IMR-90 (cell line): ENCODE measurements at regions not wholly inside any gene's neighbourhood (a gene's known extent, or its start where the extent isn't known, plus 50 kb on each side); places are given as distances from the start of the nearest gene placed in this dataset.

ENCODE experiments used
- ATAC-seq: fragments of 200-7000 bp; cut with Tn5 transposase; 2 replicates; pipeline ENCODE4 v1.9.1; 2020; ENCODE audit warnings: low read depth, mild to moderate bottlenecking, moderate library complexity
- BruUV-seq: library from RNA; stranded (reverse); fragments of 400-500 nt; replicated peaks from 2 replicates; lab custom pipeline; 2021; lab: Mats Ljungman, UMichigan
- CTCF ChIA-PET: fragments of 300-600 bp; formaldehyde crosslinking; extraction: SDS; loops from one replicate; lab custom pipeline; 2021; ENCODE audit warnings: antibody characterized with exemption; lab: Yijun Ruan, JAX
- POLR2A ChIA-PET: fragments of 300-600 bp; sonication (Branson Sonifier 250); formaldehyde crosslinking; loops from one replicate; lab custom pipeline; 2022; ENCODE audit warnings: antibody characterized with exemption; ENCODE audit not compliant: unreplicated experiment; lab: Charles Lee
- DNase-seq: peaks from one replicate; pipeline ENCODE4 v3.0.0; 2013
- H2AFZ ChIP-seq: replicated peaks from 2 replicates; pipeline ENCODE3; 2013; ENCODE audit warnings: low read length, mild to moderate bottlenecking; ENCODE audit not compliant: poor library complexity
- H2AK5ac ChIP-seq: 2 replicates; pipeline ENCODE4 v1.6.1; 2013; ENCODE audit warnings: low read depth, low read length, inconsistent platforms
- H2AK9ac ChIP-seq: replicated peaks from 2 replicates; pipeline ENCODE3; 2013; ENCODE audit warnings: mild to moderate bottlenecking, low read depth, low read length, moderate library complexity; ENCODE audit not compliant: poor library complexity
- H2BK120ac ChIP-seq: 2 replicates; pipeline ENCODE4 v1.6.1; 2013; ENCODE audit warnings: low read depth, low read length, inconsistent platforms
- H2BK15ac ChIP-seq: 3 replicates; pipeline ENCODE4 v1.6.1; 2013; ENCODE audit warnings: low read depth, low read length, inconsistent platforms
- H2BK20ac ChIP-seq: 2 replicates; pipeline ENCODE4 v1.6.1; 2013; ENCODE audit warnings: low read depth, mild to moderate bottlenecking, inconsistent platforms, low read length, moderate library complexity
- H2BK5ac ChIP-seq: 2 replicates; pipeline ENCODE4 v1.6.1; 2013; ENCODE audit warnings: mild to moderate bottlenecking, low read depth, low read length, inconsistent platforms; ENCODE audit not compliant: poor library complexity, severe bottlenecking
- H3K14ac ChIP-seq: replicated peaks from 2 replicates; pipeline ENCODE4 v1.6.1; 2013; ENCODE audit warnings: low read depth, low read length, inconsistent platforms
- H3K18ac ChIP-seq: 2 replicates; pipeline ENCODE4 v1.6.1; 2013; ENCODE audit warnings: low read depth, low read length, control low read depth
- H3K23ac ChIP-seq: 2 replicates; pipeline ENCODE4 v1.6.1; 2013; ENCODE audit warnings: low read depth, low read length, inconsistent platforms
- H3K27ac ChIP-seq: 2 replicates; pipeline ENCODE4 v1.5.1; 2013; ENCODE audit warnings: mild to moderate bottlenecking, control low read depth, low read length; ENCODE audit not compliant: insufficient read depth
- H3K27me3 ChIP-seq: 2 replicates; pipeline ENCODE4 v1.6.1; 2013; ENCODE audit warnings: low read length; ENCODE audit not compliant: control insufficient read depth, insufficient read depth
- H3K36me3 ChIP-seq: 2 replicates; pipeline ENCODE4 v1.6.1; 2013; ENCODE audit warnings: low read length, mixed read lengths; ENCODE audit not compliant: control insufficient read depth, insufficient read depth
- H3K4ac ChIP-seq: 2 replicates; pipeline ENCODE4 v1.6.1; 2013; ENCODE audit warnings: low read depth, low read length, inconsistent platforms
- H3K4me1 ChIP-seq: 2 replicates; pipeline ENCODE4 v1.6.1; 2013; ENCODE audit warnings: low read length, mixed read lengths; ENCODE audit not compliant: control insufficient read depth, insufficient read depth
- H3K4me2 ChIP-seq: 2 replicates; pipeline ENCODE4 v1.6.1; 2013; ENCODE audit warnings: low read depth, mild to moderate bottlenecking, control low read depth, low read length, moderate library complexity
- H3K4me3 ChIP-seq: 2 replicates; pipeline ENCODE4 v1.5.1; 2013; ENCODE audit warnings: low read depth, mild to moderate bottlenecking, control low read depth, low read length, moderate library complexity; ENCODE audit not compliant: insufficient read depth
- H3K56ac ChIP-seq: 2 replicates; pipeline ENCODE4 v1.6.1; 2013; ENCODE audit warnings: low read length, inconsistent platforms; ENCODE audit not compliant: insufficient read depth; ENCODE audit errors: extremely low read depth
- H3K79me1 ChIP-seq, 2 experiments: 2 replicates each; pipeline ENCODE4 v1.6.1; 2013; ENCODE audit warnings: low read length in 2 of 2, inconsistent platforms in 1 of 2, low read depth in 1 of 2
- H3K9ac ChIP-seq: 2 replicates; pipeline ENCODE4 v1.6.1; 2013; ENCODE audit warnings: low read depth, low read length, control low read depth
- H3K9me1 ChIP-seq: 2 replicates; pipeline ENCODE4 v1.6.1; 2013; ENCODE audit warnings: low read length, inconsistent platforms; ENCODE audit not compliant: insufficient read depth
- H3K9me3 ChIP-seq: 2 replicates; pipeline ENCODE4 v1.6.1; 2013; ENCODE audit warnings: low read length; ENCODE audit not compliant: control insufficient read depth, insufficient read depth
- H4K20me1 ChIP-seq: 2 replicates; pipeline ENCODE4 v1.6.1; 2013; ENCODE audit warnings: low read length, inconsistent platforms; ENCODE audit not compliant: insufficient read depth
- H4K5ac ChIP-seq: 2 replicates; pipeline ENCODE4 v1.6.1; 2013; ENCODE audit warnings: mild to moderate bottlenecking, low read depth, low read length, control low read depth
- H4K8ac ChIP-seq, 2 experiments: 2 replicates each; pipeline ENCODE4 v1.6.1; 2013; ENCODE audit warnings: low read depth in 2 of 2, low read length in 2 of 2, control low read depth in 1 of 2, inconsistent platforms in 1 of 2
- H4K91ac ChIP-seq: 2 replicates; pipeline ENCODE4 v1.6.1; 2013; ENCODE audit warnings: low read depth, low read length, inconsistent platforms; ENCODE audit not compliant: insufficient read depth
- BHLHE40 ChIP-seq: fragments of 150-350 bp; IDR thresholded peaks from 2 replicates; pipeline ENCODE4 v1.6.1; 2016; ENCODE audit warnings: mild to moderate bottlenecking, low read depth, low read length
- CEBPB ChIP-seq: IDR thresholded peaks from 2 replicates; pipeline ENCODE4 v1.6.1; 2012; ENCODE audit warnings: low read depth, low read length, improper control_type of control experiment
- CHD1 ChIP-seq: IDR thresholded peaks from 2 replicates; pipeline ENCODE4 v1.6.1; 2012; ENCODE audit warnings: low read depth, low read length, improper control_type of control experiment
- CTCF ChIP-seq: conservative IDR thresholded peaks from 2 replicates; pipeline ENCODE4 v1.5.1; 2012; ENCODE audit warnings: mild to moderate bottlenecking, low read depth, low read length, improper control_type of control experiment
- FOS ChIP-seq: fragments of 150-350 bp; IDR thresholded peaks from 2 replicates; pipeline ENCODE4 v1.6.1; 2016; ENCODE audit warnings: low read depth, low read length
- MAFK ChIP-seq: IDR thresholded peaks from 2 replicates; pipeline ENCODE4 v1.6.1; 2012; ENCODE audit warnings: low read depth, low read length, improper control_type of control experiment
- MAZ ChIP-seq: IDR thresholded peaks from 2 replicates; pipeline ENCODE4 v1.6.1; 2012; ENCODE audit warnings: low read depth, mild to moderate bottlenecking, low read length, improper control_type of control experiment, moderate library complexity, borderline replicate concordance
- MXI1 ChIP-seq: IDR thresholded peaks from 2 replicates; pipeline ENCODE4 v1.6.1; 2012; ENCODE audit warnings: low read depth, mild to moderate bottlenecking, low read length, moderate library complexity, borderline replicate concordance
- NFE2L2 ChIP-seq: fragments of 150-350 bp; IDR thresholded peaks from 2 replicates; pipeline ENCODE4 v1.6.1; 2016; ENCODE audit warnings: low read depth, mild to moderate bottlenecking, low read length
- POLR2A ChIP-seq: IDR thresholded peaks from 2 replicates; pipeline ENCODE4 v1.6.1; 2012; ENCODE audit warnings: mild to moderate bottlenecking, low read depth, low read length
- RCOR1 ChIP-seq: IDR thresholded peaks from 2 replicates; pipeline ENCODE4 v1.6.1; 2012; ENCODE audit warnings: mild to moderate bottlenecking, low read length, improper control_type of control experiment; ENCODE audit not compliant: insufficient replicate concordance
- RFX5 ChIP-seq: IDR thresholded peaks from 2 replicates; pipeline ENCODE4 v1.8.0; 2012; ENCODE audit warnings: low read depth, mild to moderate bottlenecking, low read length, moderate library complexity
- SMC3 ChIP-seq: fragments of 150-350 bp; IDR thresholded peaks from 2 replicates; pipeline ENCODE4 v1.6.1; 2016; ENCODE audit warnings: low read depth, mild to moderate bottlenecking, antibody characterized with exemption, low read length, moderate library complexity
- WGBS, 2 experiments: methylation state at CpG; one replicate each; pipeline versions ENCODE4 v1.1.5 to v1.1.7; 2013; ENCODE audit warnings: missing lambda C conversion rate in 2 of 2; ENCODE audit not compliant: insufficient read length in 1 of 2; ENCODE audit errors: extremely low coverage in 2 of 2; 5-methylcytosine and 5-hydroxymethylcytosine counted together
- dilution Hi-C: fragments of 300-500 bp; cut with HindIII; formaldehyde crosslinking; loops from one replicate; pipeline ENCODE4 v1.14.3; 2018; ENCODE audit warnings: low sequenced_read_pairs; ENCODE audit not compliant: unreplicated experiment
- in situ Hi-C: fragments of 300-500 bp; cut with MboI; formaldehyde crosslinking; loops from 3 replicates; pipeline ENCODE4 v1.14.3; 2019; ENCODE audit warnings: low sequenced_read_pairs, inconsistent platforms, mixed read lengths
- intact Hi-C: fragments of 100-400 bp; cut with micrococcal nuclease; formaldehyde crosslinking; loops from 2 replicates; pipeline ENCODE4 v1.10.0; 2022
- TF ChIP-seq, protein P1 (sequence below): fragments of 150-350 bp; IDR thresholded peaks from 2 replicates; pipeline ENCODE4 v1.6.1; 2017; ENCODE audit warnings: mild to moderate bottlenecking, antibody characterized with exemption, low read length, low read depth
- TF ChIP-seq, protein P2 (sequence below): fragments of 150-350 bp; IDR thresholded peaks from 2 replicates; pipeline ENCODE4 v1.6.1; 2016; ENCODE audit warnings: low read depth, mild to moderate bottlenecking, low read length, moderate library complexity, borderline replicate concordance

GRCh38 chr13:53343361-53343744, 314.7 kb downstream of the OLFM4 start:
- no TSS peak for BruUV-seq

More at GRCh38 chr13:53343361-53343744, 314.7 kb downstream of the OLFM4 start:
- Histone ChIP-seq H3K79me1 (no peaks in the 10 kb centered on the region), H3K18ac (no peak overlapping the region), H3K9me3 (peaks cover 11% of the 10 kb centered on the region), H2BK15ac (no peak overlapping the region), H2AK5ac (no peak overlapping the region), H2AK9ac (no peak overlapping the region), H3K9ac (no peak overlapping the region), H3K4me3 (no peak overlapping the region), H4K8ac (no peak overlapping the region), H3K23ac (no peak overlapping the region), H3K27me3 (no peaks in the 10 kb centered on the region), H3K4me2 (no peak overlapping the region), H3K4ac (no peak overlapping the region), H2AFZ (no peak overlapping the region), H4K5ac (no peak overlapping the region), H3K56ac (no peak overlapping the region), H2BK120ac (no peak overlapping the region), H2BK5ac (no peak overlapping the region), H3K14ac (no peak overlapping the region), H4K91ac (no peak overlapping the region), H3K4me1 (no peaks in the 10 kb centered on the region), H4K20me1 (no peaks in the 10 kb centered on the region), H3K27ac (no peak overlapping the region), H2BK20ac (no peak overlapping the region), H3K36me3 (no peaks in the 10 kb centered on the region), H3K9me1 (no peaks in the 10 kb centered on the region)
- dilution Hi-C loops: no loop called here
- DNase-seq (no peak), ATAC-seq (no peak)
- WGBS, 2 experiments: no CpG with 5 or more reads among the region's 1 CpG
- ChIA-PET CTCF (no interaction called here), POLR2A (no interaction called here)
- intact Hi-C loops: no loop called here
- in situ Hi-C loops: no loop called here
- TF ChIP-seq MAFK (no peak), RCOR1 (no peak), MXI1 (no peak), FOS (no peak), BHLHE40 (no peak), CEBPB (no peak), RFX5 (no peak), SMC3 (no peak), CHD1 (no peak), MAZ (no peak), POLR2A (no peak), CTCF (no peak), NFE2L2 (no peak)
- TF ChIP-seq, protein P1, sequence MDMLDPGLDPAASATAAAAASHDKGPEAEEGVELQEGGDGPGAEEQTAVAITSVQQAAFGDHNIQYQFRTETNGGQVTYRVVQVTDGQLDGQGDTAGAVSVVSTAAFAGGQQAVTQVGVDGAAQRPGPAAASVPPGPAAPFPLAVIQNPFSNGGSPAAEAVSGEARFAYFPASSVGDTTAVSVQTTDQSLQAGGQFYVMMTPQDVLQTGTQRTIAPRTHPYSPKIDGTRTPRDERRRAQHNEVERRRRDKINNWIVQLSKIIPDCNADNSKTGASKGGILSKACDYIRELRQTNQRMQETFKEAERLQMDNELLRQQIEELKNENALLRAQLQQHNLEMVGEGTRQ: no peak
- TF ChIP-seq, protein P2, sequence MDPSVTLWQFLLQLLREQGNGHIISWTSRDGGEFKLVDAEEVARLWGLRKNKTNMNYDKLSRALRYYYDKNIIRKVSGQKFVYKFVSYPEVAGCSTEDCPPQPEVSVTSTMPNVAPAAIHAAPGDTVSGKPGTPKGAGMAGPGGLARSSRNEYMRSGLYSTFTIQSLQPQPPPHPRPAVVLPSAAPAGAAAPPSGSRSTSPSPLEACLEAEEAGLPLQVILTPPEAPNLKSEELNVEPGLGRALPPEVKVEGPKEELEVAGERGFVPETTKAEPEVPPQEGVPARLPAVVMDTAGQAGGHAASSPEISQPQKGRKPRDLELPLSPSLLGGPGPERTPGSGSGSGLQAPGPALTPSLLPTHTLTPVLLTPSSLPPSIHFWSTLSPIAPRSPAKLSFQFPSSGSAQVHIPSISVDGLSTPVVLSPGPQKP: no peak
